NCI-H345 treated with DMSO at 0.1 percent for 48 hours (cell line): ENCODE measurements at regions not wholly inside any gene's neighbourhood (a gene's known extent, or its start where the extent isn't known, plus 50 kb on each side); places are given as distances from the start of the nearest gene placed in this dataset.
A peak's percentile ranks its signal among the peaks of the same experiment; 100 is the strongest.
"Not testable (repeated sequence)": the region's sequence is repeated elsewhere in the genome, so short reads cannot be mapped to it uniquely, and the experiment has no call there.

Source experiments
- DNase-seq: peaks from one replicate; lab custom pipeline; 2025; ENCODE audit not compliant: unreplicated experiment; lab: John Stamatoyannopoulos, UW

- no peak for DNase-seq
Measured at GRCh38 chr12:68984796-68985573, 52.0 kb upstream of the CPM start.

- DNase-seq: not testable (repeated sequence)
Measured at GRCh38 chr12:68997526-68997925, 64.6 kb upstream of the CPM start.

DNA sequence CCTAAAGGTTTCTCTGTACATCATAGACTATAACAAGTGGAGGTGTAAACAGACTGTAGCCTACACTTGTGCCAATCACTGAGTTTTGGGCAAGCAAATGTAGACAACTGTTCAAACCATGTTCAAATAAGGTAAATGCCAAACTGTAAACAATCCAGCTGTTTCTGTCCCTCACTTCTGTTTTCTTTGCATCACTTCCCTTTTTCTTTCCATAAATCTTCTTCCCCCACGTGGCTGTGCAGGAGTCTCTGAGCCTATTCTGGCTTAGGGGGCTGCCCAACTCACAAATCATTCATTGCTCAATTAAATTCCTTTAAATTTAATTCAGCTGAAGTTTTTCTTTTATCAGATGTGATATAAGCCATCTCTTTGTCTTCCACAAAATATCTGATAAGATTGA, 65.1 kb upstream of the CPM start:
- no peak for DNase-seq

- DNase-seq: no peak
Measured at GRCh38 chr12:69000074-69000473, 67.1 kb upstream of the CPM start.

DNA sequence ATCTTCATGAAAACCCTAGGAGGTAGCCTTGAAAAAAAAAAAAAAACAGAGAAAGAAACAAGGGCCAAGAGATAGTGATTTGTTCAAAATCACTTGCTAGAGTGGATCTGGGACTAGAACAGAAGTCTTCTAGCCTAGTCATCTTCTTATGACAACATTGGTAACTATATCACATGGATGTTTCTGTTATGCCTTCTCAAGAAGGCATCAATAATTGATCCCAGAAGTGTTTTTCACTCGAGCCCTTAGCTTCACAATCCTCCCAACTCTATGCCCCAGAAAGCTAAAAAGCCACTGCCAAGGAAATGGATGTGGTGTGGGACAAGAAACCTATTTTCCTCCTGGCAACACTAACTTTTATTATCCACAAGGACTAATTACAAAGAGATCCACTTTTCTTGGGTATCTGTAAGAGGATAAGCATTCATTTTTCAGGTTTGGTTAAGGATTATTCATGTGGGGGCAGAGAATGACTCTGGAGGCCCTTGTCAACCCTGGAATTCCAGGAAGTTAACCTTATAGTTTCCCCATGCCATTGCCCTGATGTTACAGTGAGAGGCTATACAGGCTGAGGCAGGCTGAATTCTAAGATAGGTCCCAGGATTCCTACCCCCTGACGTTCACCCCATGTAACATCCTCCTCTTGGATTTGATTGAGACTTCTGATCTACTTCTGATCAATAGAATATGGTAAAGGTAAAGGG, 67.7 kb upstream of the CPM start:
- no peak for DNase-seq

GRCh38 chr12:69001251-69001650, 68.3 kb upstream of the CPM start:
- no peak for DNase-seq

- DNase-seq: no peak
Measured at GRCh38 chr12:69002969-69003368, 70.0 kb upstream of the CPM start.

DNA sequence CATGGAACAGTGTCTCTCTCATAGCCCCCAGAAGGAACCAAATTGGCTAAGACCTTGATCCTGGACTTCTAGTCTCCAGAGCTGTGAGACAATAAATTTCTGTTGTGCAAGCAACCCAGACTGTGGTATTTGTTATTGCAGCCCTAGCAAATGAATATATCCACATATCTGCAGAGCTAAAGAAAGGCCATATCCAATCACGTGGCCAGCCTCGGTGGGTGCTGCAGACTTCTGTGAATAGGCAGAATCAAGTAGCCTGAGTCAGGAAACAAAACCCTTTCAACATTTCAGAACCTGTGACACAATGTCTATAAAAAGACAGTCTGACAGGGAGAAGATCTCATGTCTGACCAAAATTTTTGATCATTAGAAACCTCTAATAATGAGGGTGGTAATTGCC, 71.0 kb upstream of the CPM start:
- no peak for DNase-seq

DNA sequence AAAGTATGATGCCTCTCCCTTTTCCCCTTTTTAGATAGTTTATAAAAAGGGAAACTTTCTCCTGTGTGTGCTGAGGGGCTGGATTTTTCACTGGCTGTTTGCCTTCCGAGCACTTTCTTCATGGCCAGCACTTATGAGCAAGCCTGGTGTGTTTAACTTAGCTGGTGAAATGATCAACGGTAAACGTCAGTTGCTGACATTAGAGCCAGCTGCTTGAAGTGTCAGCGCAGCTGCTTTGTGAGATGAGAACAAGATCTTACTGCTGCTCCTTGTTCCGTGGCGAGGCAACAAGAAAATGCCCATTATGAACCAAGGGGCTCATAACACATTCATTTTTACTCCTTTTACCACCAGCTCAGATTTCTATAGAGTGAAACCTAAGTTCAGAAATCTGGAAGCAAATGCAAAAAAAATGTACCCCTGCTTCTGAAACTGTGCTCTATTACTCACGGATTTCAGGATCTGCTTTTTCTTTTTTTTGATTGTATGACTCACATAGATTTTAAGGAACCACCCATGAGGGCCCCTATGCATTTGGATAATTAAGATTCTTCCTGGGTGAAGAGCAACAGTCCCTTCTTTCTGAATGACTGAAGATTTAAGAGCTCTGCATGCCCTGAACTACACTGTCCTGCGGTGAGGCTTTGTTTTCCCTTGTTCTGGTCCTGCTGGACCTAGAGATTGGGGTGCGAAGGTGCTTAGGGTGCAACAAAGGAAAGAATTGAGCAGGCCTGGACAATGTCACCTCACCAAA, 74.3 kb upstream of the CPM start:
- peak; percentile 30 for DNase-seq

DNA sequence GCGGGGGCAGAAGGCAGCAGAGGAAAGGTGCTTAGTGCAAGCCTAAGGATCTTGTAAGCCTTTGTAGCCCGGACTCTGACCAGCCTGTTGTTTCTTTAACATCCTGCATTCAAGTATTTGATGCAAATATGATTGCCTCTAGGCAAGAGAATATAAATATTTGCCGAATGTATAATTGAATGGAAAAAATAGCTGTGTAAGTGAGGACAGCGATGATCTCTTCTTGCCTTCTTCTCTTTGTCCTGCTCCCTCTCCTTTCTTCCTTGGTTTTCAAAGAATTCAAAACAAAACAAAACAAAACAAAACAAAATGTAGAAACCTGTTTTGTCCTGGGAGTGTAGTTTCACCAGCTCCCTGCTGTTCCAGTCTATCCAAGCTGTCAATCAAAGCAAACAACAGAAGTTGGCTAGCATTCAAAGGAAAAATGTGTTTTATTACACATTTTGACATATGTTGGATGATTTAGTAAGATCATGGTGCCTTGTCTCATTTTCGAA, 74.9 kb upstream of the CPM start:
- peak; percentile 30 for DNase-seq

DNA sequence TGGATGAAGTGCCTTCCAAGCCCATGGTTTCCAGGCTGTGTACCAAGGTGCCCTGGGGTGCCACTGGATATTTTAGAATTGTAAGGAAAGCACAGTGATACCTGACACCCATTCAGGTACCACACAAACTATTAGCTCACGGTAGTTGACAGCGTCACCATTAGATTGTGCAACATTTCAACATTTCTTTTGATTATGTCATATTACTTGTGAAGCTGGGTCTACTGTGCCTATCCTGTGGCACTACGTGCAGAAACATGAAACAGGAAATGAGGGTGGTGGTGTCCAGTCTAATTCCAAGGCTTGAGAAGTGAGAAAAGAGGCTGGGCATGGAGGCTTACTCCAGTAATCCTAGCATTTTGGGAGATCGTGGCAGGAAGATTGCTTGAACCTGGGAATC, 75.5 kb upstream of the CPM start:
- DNase-seq: no peak

DNA sequence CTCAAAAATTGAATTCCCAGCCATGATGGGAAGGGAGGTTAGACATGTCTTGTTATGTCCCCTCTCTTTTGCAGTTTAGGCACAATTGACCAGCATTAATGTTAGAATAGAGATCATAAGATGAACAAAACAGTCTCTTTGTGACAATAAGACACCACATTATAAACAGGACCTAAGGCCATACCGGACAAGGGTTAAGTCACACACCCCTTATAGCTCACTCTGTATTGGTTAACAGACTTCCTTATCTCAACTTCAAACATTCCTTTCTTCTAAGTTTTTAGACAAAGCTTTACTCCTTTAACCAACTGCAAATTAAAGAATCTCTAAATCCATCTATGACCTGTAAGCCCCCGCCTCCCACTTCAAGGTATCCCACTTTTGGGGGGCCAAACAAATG, 81.1 kb upstream of the CPM start:
- no peak for DNase-seq

GRCh38 chr12:69015017-69015416, 82.0 kb upstream of the CPM start:
- no peak for DNase-seq

GRCh38 chr12:69015831-69016230, 82.9 kb upstream of the CPM start:
- DNase-seq: no peak

DNA sequence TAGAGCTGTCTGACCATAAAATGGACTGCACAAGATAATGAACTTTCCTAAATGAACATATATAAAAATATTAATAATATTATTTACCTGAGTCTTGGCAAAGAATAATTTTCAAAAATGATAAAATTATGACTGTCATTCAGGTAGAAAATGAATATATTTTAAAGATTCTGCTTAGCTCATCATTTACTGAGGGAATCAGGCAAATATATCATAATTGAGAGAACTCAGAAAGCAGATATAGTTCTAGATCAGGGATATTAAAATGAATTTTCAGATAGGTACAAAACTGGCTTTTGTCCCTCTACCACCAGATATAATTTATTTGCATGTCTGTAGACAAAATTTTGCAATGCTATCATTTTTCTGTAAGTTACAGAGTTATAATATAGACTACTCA, 86.1 kb upstream of the CPM start:
- no peak for DNase-seq

DNA sequence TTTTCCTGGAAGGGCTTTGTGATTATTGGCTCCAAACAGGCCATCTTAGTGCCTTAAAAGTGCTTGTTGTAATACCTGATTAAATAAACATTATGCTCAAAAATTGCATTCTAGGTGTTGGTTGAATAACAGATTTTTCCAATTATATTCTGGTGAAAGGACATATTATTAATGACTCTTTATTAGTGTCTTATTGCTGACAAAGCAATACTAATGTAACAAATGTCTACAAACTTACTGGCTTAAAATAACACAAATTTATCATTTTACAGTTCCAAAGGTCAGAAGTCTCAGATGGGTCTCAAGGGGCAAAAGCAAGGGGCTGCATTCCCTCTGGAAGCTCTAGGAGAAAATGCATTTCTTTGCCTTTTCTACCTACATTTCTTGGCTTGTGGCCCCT, 86.9 kb upstream of the CPM start:
- DNase-seq: no peak

DNA sequence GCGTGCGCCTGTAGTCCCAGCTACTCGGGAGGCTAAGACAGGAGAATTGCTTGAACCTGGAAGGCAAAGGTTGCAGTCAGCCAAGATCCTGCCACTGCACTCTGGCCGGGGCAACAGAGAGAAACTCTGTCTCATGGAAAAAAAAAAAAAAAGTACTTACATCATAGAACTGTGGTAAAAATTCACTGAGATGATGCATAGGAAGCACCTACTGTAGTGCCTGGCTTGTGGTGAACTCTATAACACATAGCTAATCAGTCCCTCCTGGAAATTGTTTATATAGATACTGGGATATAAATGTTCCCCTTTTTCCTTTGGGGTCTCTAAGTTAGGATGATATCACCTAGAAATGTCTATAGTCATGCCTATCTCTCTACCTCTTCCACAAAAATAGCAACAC, 89.7 kb upstream of the CPM start:
- DNase-seq: no peak

GRCh38 chr12:69023840-69024239, 90.9 kb upstream of the CPM start:
- DNase-seq: no peak

DNA sequence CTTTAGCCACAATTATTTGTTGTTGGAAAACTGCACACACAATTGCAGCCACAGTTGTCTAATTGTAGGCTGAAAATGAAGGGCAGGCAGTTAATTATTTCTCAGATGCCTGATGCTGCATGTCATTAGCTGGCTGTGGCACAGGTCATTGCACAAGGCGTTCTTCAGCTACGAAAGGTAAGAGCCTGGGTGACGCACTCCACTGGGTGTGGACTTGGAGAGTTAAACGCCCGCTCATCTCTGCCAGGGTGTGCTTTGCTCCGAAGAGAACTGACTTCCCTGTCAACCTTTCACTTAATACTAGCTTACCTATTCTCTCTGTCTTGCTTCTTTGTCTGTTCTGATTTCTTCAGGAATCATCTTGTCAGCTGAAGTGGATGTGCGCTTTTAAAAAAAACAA, 91.4 kb upstream of the CPM start:
- no peak for DNase-seq

- DNase-seq: no peak
Measured at GRCh38 chr12:69024907-69025306, 91.9 kb upstream of the CPM start.

- DNase-seq: no peak
Measured at GRCh38 chr12:69026336-69026735, 93.4 kb upstream of the CPM start.

DNA sequence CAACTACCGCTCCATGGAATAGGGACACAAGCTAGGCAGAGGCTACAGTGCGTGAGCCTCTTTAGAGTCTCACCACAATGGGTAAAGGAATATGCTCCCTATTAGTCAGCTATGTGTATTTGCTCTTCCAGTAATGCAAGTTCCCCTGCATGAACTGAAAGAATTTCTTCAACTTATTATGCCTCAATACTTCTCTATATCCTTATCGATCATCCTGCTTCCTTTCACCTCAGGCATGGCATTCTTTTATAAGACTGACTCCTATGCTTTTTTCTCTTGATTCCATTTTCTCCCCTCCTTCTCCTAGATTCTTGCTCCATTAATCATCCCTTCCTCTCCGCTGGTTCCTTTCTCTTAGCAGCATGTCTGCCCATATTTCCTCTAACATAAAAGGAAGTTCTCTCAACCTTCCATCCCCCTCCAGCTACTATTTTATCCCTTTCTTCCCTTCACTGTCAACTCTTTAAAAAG, 94.5 kb upstream of the CPM start:
- DNase-seq: no peak
